A673 (cell line): ENCODE measurements at regions not wholly inside any gene's neighbourhood (a gene's known extent, or its start where the extent isn't known, plus 50 kb on each side); places are given as distances from the start of the nearest gene placed in this dataset.

Source experiments
- BruUV-seq: library from RNA; stranded (reverse); fragments of 400-500 nt; replicated peaks from 2 replicates; lab custom pipeline; 2021; lab: Mats Ljungman, UMichigan
- CTCF ChIA-PET: fragments of 300-600 bp; sonication (Branson Sonifier 250); formaldehyde crosslinking; loops from one replicate; lab custom pipeline; 2022; ENCODE audit warnings: antibody characterized with exemption; lab: Charles Lee
- POLR2A ChIA-PET: fragments of 300-600 bp; sonication (Branson Sonifier 250); formaldehyde crosslinking; loops from one replicate; lab custom pipeline; 2022; ENCODE audit warnings: antibody characterized with exemption; ENCODE audit not compliant: low non-redundant PET; lab: Charles Lee
- DNase-seq: peaks from one replicate; pipeline ENCODE4 v3.0.0-alpha.2; 2015; ENCODE audit warnings: low spot score
- H3K27ac ChIP-seq: fragments of 200-600 bp; sonication (generic); 2 replicates; pipeline ENCODE4 v1.5.1; 2016; ENCODE audit warnings: mixed run types, low read depth, mild to moderate bottlenecking, mixed read lengths, antibody characterized with exemption, low read length; ENCODE audit not compliant: poor library complexity, severe bottlenecking
- H3K27me3 ChIP-seq: fragments of 200-600 bp; sonication (generic); replicated peaks from 2 replicates; pipeline ENCODE4 v1.6.1; 2017; ENCODE audit warnings: mixed run types, low read depth, mild to moderate bottlenecking, mixed read lengths, antibody characterized with exemption, low read length; ENCODE audit not compliant: insufficient read depth, poor library complexity
- H3K36me3 ChIP-seq: fragments of 200-600 bp; sonication (generic); 2 replicates; pipeline ENCODE4 v1.6.1; 2016; ENCODE audit warnings: mixed run types, mild to moderate bottlenecking, mixed read lengths, antibody characterized with exemption, low read length; ENCODE audit not compliant: insufficient read depth, poor library complexity, severe bottlenecking
- H3K4me1 ChIP-seq: fragments of 200-600 bp; sonication (generic); 2 replicates; pipeline ENCODE4 v1.6.1; 2017; ENCODE audit warnings: mixed run types, mild to moderate bottlenecking, mixed read lengths, antibody characterized with exemption, low read length; ENCODE audit not compliant: insufficient read depth, poor library complexity, severe bottlenecking
- H3K4me3 ChIP-seq: fragments of 200-600 bp; sonication (generic); 2 replicates; pipeline ENCODE4 v1.5.1; 2016; ENCODE audit warnings: low read depth, mixed run types, mild to moderate bottlenecking, mixed read lengths, low read length; ENCODE audit not compliant: poor library complexity, severe bottlenecking
- H3K9me3 ChIP-seq: fragments of 200-600 bp; sonication (generic); 2 replicates; pipeline ENCODE4 v1.6.1; 2016; ENCODE audit warnings: mixed run types, low read depth, mild to moderate bottlenecking, mixed read lengths, antibody characterized with exemption, low read length; ENCODE audit not compliant: poor library complexity, severe bottlenecking
- EZH2 ChIP-seq: fragments of 200-600 bp; sonication (generic); IDR thresholded peaks from 2 replicates; pipeline ENCODE4 v1.6.1; 2017; ENCODE audit warnings: borderline replicate concordance, low read depth, mild to moderate bottlenecking, mixed read lengths, antibody characterized with exemption, low read length; ENCODE audit not compliant: poor library complexity, severe bottlenecking
- intact Hi-C: fragments of 100-400 bp; cut with micrococcal nuclease; formaldehyde crosslinking; loops from one replicate; pipeline ENCODE4 v1.10.0; 2022; ENCODE audit not compliant: unreplicated experiment
- TF ChIP-seq, protein P1 (sequence below): fragments of 300-800, 200-600 bp; sonication (generic); conservative IDR thresholded peaks from 2 replicates; pipeline ENCODE4 v1.5.1; 2017; ENCODE audit warnings: low read depth, mild to moderate bottlenecking, antibody characterized with exemption, low read length, moderate library complexity, mixed read lengths

DNA sequence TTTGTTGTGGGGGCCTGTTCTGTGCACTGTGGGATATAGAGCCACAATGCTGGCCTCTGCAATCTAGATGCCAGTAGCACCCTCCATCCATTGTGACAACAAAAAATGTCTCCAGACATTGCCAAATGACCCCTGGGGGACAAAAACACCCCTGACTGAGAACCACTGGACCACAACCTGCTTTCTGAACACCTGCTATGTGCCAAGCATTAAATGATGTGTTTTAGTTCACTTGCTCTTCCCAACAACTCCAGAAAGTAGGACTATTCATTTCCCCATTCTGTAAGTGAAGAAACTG, 367.0 kb upstream of the ERCC4 start:
- ChIA-PET POLR2A (no interaction called here), CTCF (no interaction called here)
- Histone ChIP-seq H3K4me3 (no peak overlapping the region), H3K27ac (no peak overlapping the region), H3K27me3 (no peaks in the 10 kb centered on the region), H3K4me1 (no peaks in the 10 kb centered on the region), H3K36me3 (no peaks in the 10 kb centered on the region), H3K9me3 (no peaks in the 10 kb centered on the region)
- intact Hi-C loops, result no loop called here
- TF ChIP-seq, protein P1, sequence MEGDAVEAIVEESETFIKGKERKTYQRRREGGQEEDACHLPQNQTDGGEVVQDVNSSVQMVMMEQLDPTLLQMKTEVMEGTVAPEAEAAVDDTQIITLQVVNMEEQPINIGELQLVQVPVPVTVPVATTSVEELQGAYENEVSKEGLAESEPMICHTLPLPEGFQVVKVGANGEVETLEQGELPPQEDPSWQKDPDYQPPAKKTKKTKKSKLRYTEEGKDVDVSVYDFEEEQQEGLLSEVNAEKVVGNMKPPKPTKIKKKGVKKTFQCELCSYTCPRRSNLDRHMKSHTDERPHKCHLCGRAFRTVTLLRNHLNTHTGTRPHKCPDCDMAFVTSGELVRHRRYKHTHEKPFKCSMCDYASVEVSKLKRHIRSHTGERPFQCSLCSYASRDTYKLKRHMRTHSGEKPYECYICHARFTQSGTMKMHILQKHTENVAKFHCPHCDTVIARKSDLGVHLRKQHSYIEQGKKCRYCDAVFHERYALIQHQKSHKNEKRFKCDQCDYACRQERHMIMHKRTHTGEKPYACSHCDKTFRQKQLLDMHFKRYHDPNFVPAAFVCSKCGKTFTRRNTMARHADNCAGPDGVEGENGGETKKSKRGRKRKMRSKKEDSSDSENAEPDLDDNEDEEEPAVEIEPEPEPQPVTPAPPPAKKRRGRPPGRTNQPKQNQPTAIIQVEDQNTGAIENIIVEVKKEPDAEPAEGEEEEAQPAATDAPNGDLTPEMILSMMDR, result no peak
- TF ChIP-seq EZH2, result no peak
- BruUV-seq, result no TSS peak
- DNase-seq, result no peak

DNA sequence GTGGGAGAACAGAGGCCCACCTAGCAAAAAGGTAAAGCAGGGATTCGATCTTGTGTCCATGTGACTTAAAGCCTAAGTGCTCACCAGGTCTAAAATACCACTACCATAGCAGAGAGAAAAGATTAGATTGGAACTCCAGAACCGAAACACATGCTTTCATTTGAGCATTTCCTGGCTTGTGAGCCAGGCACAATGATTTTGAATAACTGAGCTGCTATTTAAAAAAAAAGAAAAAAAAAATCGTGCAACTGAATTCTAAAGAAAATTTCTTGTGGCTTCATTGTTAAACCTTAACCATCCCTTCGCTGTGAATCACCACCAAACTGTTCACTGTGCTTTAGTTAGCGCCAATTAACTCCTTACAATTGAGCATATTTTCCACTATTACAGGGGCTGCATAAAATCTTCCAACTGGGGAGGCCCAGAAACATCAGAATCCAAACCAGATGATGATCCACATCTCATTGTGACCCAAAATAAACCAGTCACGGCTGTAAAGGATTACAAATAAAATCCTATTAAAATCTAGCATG, 366.4 kb upstream of the ERCC4 start:
- POLR2A ChIA-PET, result no interaction called here
- Histone ChIP-seq H3K36me3 (no peaks in the 10 kb centered on the region), H3K4me1 (no peaks in the 10 kb centered on the region), H3K4me3 (no peak overlapping the region), H3K9me3 (no peaks in the 10 kb centered on the region), H3K27me3 (no peaks in the 10 kb centered on the region), H3K27ac (no peak overlapping the region)
- TF ChIP-seq, protein P1, result no peak
- no peak for TF ChIP-seq EZH2
- no TSS peak for BruUV-seq
- CTCF ChIA-PET, result no interaction called here
- intact Hi-C loops, result no loop called here
- DNase-seq, result no peak

DNA sequence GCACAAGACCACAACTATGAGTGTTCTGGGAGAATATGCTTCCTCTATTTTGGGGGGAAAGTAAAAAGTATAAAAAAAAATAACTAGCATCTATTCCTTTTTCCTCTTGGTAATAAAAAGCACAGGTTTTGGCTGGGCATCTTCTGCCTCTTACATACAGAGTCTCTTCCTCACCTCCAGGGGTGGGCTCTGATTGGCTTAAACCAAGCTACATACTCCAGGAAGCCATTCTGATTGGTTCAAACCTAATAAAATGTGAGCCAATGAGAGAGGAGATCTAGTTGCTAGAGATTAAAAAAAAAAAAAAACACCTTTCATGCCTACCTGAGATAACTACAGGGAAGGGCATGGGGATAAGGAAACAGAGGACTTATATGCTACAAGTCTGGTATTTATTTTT, 365.9 kb upstream of the ERCC4 start:
- Histone ChIP-seq H3K27me3 (no peaks in the 10 kb centered on the region), H3K27ac (no peak overlapping the region), H3K4me3 (no peak overlapping the region), H3K4me1 (no peaks in the 10 kb centered on the region), H3K36me3 (no peaks in the 10 kb centered on the region), H3K9me3 (no peaks in the 10 kb centered on the region)
- no peak for DNase-seq
- ChIA-PET POLR2A (no interaction called here), CTCF (no interaction called here)
- BruUV-seq, result no TSS peak
- intact Hi-C loops, result no loop called here
- no peak for TF ChIP-seq EZH2
- TF ChIP-seq, protein P1, result no peak
